ENCODE measurements at regions not wholly inside any gene's neighbourhood (a gene's known extent, or its start where the extent isn't known, plus 50 kb on each side); places are given as distances from the start of the nearest gene placed in this dataset.

GRCh38 chr14:71444030-71444822, 488.0 kb upstream of the RGS6 start:
- H3F3A ChIP-seq (ENCODE audit: insufficient read depth, low read length, poor library complexity, severe bottlenecking) = no peaks in the 10 kb centered on the region
- no peak overlapping the region for H2AFZ ChIP-seq (ENCODE audit: low read depth, low read length)
- TF ChIP-seq TAF1 (IDR thresholded peaks at IDR 0.05; ENCODE audit: low read depth) (no peak), EP300 (conservative IDR thresholded peaks at IDR 0.05; ENCODE audit: poor library complexity, severe bottlenecking) (no peak), EZH2 (IDR thresholded peaks at IDR 0.05; ENCODE audit: borderline replicate concordance, insufficient read depth, low read length, poor library complexity, severe bottlenecking) (no peak), CTCF (IDR thresholded peaks at IDR 0.05; ENCODE audit: poor library complexity, severe bottlenecking) (no peak), REST (IDR thresholded peaks at IDR 0.05; ENCODE audit: borderline replicate concordance) (no peak), RAD21 (conservative IDR thresholded peaks at IDR 0.05) (no peak), POLR2AphosphoS5 (IDR thresholded peaks at IDR 0.05) (no peak), MXI1 (conservative IDR thresholded peaks at IDR 0.05; ENCODE audit: poor library complexity, severe bottlenecking) (no peak)
- no peak overlapping the region for H3K9ac ChIP-seq (ENCODE audit: low read length)
- no peaks in the 10 kb centered on the region for H3K9me2 ChIP-seq (ENCODE audit: insufficient read depth, low read length)
- H3K27me3 ChIP-seq (ENCODE audit: insufficient read depth, low read depth, low read length) = no peaks in the 10 kb centered on the region
- no peaks in the 10 kb centered on the region for H4K20me1 ChIP-seq (ENCODE audit: insufficient read depth)
- no peak overlapping the region for H3K4me3 ChIP-seq (ENCODE audit: low read length)
- H3K27ac ChIP-seq (ENCODE audit: low read length) = no peak overlapping the region
- no peaks in the 10 kb centered on the region for H3K36me3 ChIP-seq (ENCODE audit: insufficient read depth, low read length)
- no peaks in the 10 kb centered on the region for H3K9me3 ChIP-seq (ENCODE audit: low read length)
- no peak overlapping the region for H3K4me2 ChIP-seq (ENCODE audit: low read length)
- H3K79me2 ChIP-seq (replicated peaks; ENCODE audit: insufficient read depth, low read length) = no peaks in the 10 kb centered on the region

- Histone ChIP-seq H3K9ac (ENCODE audit: low read length) (no peak overlapping the region), H3K27ac (ENCODE audit: low read length) (no peak overlapping the region), H3K4me3 (ENCODE audit: low read length) (no peak overlapping the region), H2AFZ (ENCODE audit: low read depth, low read length) (no peak overlapping the region), H3K79me2 (replicated peaks; ENCODE audit: insufficient read depth, low read length) (no peaks in the 10 kb centered on the region), H3F3A (ENCODE audit: insufficient read depth, low read length, poor library complexity, severe bottlenecking) (no peaks in the 10 kb centered on the region), H3K9me3 (ENCODE audit: low read length) (no peaks in the 10 kb centered on the region), H3K4me2 (ENCODE audit: low read length) (no peak overlapping the region), H3K9me2 (ENCODE audit: insufficient read depth, low read length) (no peaks in the 10 kb centered on the region), H4K20me1 (ENCODE audit: insufficient read depth) (no peaks in the 10 kb centered on the region), H3K27me3 (ENCODE audit: insufficient read depth, low read depth, low read length) (no peaks in the 10 kb centered on the region), H3K36me3 (ENCODE audit: insufficient read depth, low read length) (no peaks in the 10 kb centered on the region)
- TF ChIP-seq TAF1 (IDR thresholded peaks at IDR 0.05; ENCODE audit: low read depth) (no peak), RAD21 (conservative IDR thresholded peaks at IDR 0.05) (no peak), SMC3 (conservative IDR thresholded peaks at IDR 0.05; ENCODE audit: poor library complexity) (no peak), MXI1 (conservative IDR thresholded peaks at IDR 0.05; ENCODE audit: poor library complexity, severe bottlenecking) (no peak), EZH2 (IDR thresholded peaks at IDR 0.05; ENCODE audit: borderline replicate concordance, insufficient read depth, low read length, poor library complexity, severe bottlenecking) (no peak), POLR2AphosphoS5 (IDR thresholded peaks at IDR 0.05) (no peak), CTCF (IDR thresholded peaks at IDR 0.05; ENCODE audit: poor library complexity, severe bottlenecking) (no peak), REST (IDR thresholded peaks at IDR 0.05; ENCODE audit: borderline replicate concordance) (no peak), EP300 (conservative IDR thresholded peaks at IDR 0.05; ENCODE audit: poor library complexity, severe bottlenecking) (no peak)
Observed at GRCh38 chr14:71448431-71449315, 483.6 kb upstream of the RGS6 start.
